Heart right ventricle (tissue), 16 donors: ENCODE measurements at regions not wholly inside any gene's neighbourhood (a gene's known extent, or its start where the extent isn't known, plus 50 kb on each side); places are given as distances from the start of the nearest gene placed in this dataset.
A peak's percentile ranks its signal among the peaks of the same experiment; 100 is the strongest.

Experiments
- ATAC-seq, 8 donors: fragments of 200-7000 bp; cut with Tn5 transposase; one replicate each; pipeline ENCODE4 v1.9.1; 2020; ENCODE audit warnings: mild to moderate bottlenecking in 8 of 8, moderate library complexity in 8 of 8, moderate number of reproducible peaks in 1 of 8
- DNase-seq, 2 donors: peaks; one replicate each; pipeline ENCODE4 v3.0.0-alpha.2; 2020
- H3K27ac ChIP-seq, 10 donors: fragments of 200-600 bp; sonication (generic) in 2 of 10; one replicate each; pipeline versions ENCODE4 v1.5.0 to v1.8.0; 2020 to 2022; ENCODE audit warnings: mild to moderate bottlenecking in 3 of 10
- H3K27me3 ChIP-seq, 7 donors: fragments of 200-600 bp; one replicate each; pipeline ENCODE4 v1.8.0; 2021 to 2022; ENCODE audit warnings: mild to moderate bottlenecking in 2 of 7
- H3K36me3 ChIP-seq, 9 donors: fragments of 200-600 bp; sonication (generic) in 1 of 9; one replicate each; pipeline versions ENCODE4 v1.5.0 to v1.8.0; 2020 to 2022; ENCODE audit warnings: mild to moderate bottlenecking in 2 of 9
- H3K4me1 ChIP-seq, 9 donors: fragments of 200-600 bp; sonication (generic) in 1 of 9; one replicate each; pipeline versions ENCODE4 v1.5.0 to v1.8.0; 2020 to 2022; ENCODE audit warnings: mild to moderate bottlenecking in 4 of 9
- H3K4me3 ChIP-seq, 10 donors: fragments of 200-600 bp; sonication (generic) in 2 of 10; one replicate each; pipeline versions ENCODE4 v1.5.0 to v1.8.0; 2020 to 2022; ENCODE audit warnings: mild to moderate bottlenecking in 7 of 10, moderate library complexity in 2 of 10
- H3K9me3 ChIP-seq, 11 donors: fragments of 200-600 bp in 10 of 11; sonication (generic) in 2 of 11; one replicate each; pipeline versions ENCODE4 v1.5.0 to v1.8.0; 2013 to 2022; ENCODE audit warnings: mild to moderate bottlenecking in 2 of 11, control low read depth in 1 of 11, moderate library complexity in 1 of 11
- WGBS, 2 donors: extraction: QIAGEN DNeasy Blood & Tissue Kit; methylation state at CpG; one replicate each; pipeline ENCODE4 v1.1.7; 2013; ENCODE audit warnings: inconsistent platforms in 1 of 2; 5-methylcytosine and 5-hydroxymethylcytosine counted together
- intact Hi-C, 10 donors: fragments of 100-400 bp; cut with DNase I; formaldehyde crosslinking; loops; one replicate each; pipeline versions ENCODE4 v1.11.1 to v1.14.2; 2022
- TF ChIP-seq, protein P1 (sequence below), 9 donors: fragments of 200-600 bp; sonication (generic) in 2 of 9; IDR thresholded peaks; one replicate each; pipeline versions ENCODE4 v1.5.0 to v1.8.0; 2021 to 2022; ENCODE audit warnings: antibody characterized with exemption in 9 of 9, mild to moderate bottlenecking in 5 of 9, moderate library complexity in 1 of 9
- donor health status: Arrhythmogenic right ventricular cardiomyopathy.
- donor health status: ischemic (EF 13 %, LVEDD 7.1; RV severe dilation, severe dysfunction).
- donor health status: healthy with polysubstance abuse.
- donor health status: DM: no; HTN: yes; CAD: no.
- donor health status: DM: no; HTN: no; CAD: no.
- donor health status: ischemic (EF 25% LVEDD 6.9; RV normal size, moderate dysfunction).
- donor health status: ischemic (EF 25% LVEDD 5.7; RV mildly dilated, moderate dysfunction).
- donor health status: healthy.
- donor health status: DM: yes; HTN: yes; CAD: no.
- donor health status: Ischemic cardiomyopathy.
- donor health status: ischemic (EF 35%, LVEDD 5.7; RV mildly dilated, moderate dysfunction).
- donor health status: nonischemic (EF 11% LVEDD 7.7; RV severe dilation, severe dysfunction).
- donor health status: DM: yes; HTN: yes; CAD: no.
- donor health status: PGD.
- donor health status: ischemic (EF 29% LVEDD 5.4; RV normal size, mild dysfunction).
- donor health status: nonischemic (EF 23%, LVEDD 6.1; RV moderate dilation, normal function).

- Histone ChIP-seq H3K27ac (no peak overlapping the region), H3K4me3 (no peak overlapping the region), H3K27me3 (no peaks in the 10 kb centered on the region), H3K4me1 (no peaks in the 10 kb centered on the region), H3K36me3 (no peaks in the 10 kb centered on the region), H3K9me3 (no peaks in the 10 kb centered on the region)
- DNase-seq (no peak), ATAC-seq (no peak)
- intact Hi-C loops: no loop called here
- TF ChIP-seq, protein P1, sequence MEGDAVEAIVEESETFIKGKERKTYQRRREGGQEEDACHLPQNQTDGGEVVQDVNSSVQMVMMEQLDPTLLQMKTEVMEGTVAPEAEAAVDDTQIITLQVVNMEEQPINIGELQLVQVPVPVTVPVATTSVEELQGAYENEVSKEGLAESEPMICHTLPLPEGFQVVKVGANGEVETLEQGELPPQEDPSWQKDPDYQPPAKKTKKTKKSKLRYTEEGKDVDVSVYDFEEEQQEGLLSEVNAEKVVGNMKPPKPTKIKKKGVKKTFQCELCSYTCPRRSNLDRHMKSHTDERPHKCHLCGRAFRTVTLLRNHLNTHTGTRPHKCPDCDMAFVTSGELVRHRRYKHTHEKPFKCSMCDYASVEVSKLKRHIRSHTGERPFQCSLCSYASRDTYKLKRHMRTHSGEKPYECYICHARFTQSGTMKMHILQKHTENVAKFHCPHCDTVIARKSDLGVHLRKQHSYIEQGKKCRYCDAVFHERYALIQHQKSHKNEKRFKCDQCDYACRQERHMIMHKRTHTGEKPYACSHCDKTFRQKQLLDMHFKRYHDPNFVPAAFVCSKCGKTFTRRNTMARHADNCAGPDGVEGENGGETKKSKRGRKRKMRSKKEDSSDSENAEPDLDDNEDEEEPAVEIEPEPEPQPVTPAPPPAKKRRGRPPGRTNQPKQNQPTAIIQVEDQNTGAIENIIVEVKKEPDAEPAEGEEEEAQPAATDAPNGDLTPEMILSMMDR (IDR thresholded peaks at IDR 0.05): no peak
- 47 to 62% methylated on average over 1 of the region's 1 CpG for WGBS, 2 donors
Measured at GRCh38 chr3:145752576-145752975, 408.4 kb downstream of the PLOD2 start.

GRCh38 chr3:145754605-145755289 is 406.2 kb downstream of the PLOD2 start:
- Histone ChIP-seq H3K27me3 (no peaks in the 10 kb centered on the region), H3K36me3 (no peaks in the 10 kb centered on the region), H3K27ac (no peak overlapping the region), H3K4me1 (no peaks in the 10 kb centered on the region), H3K4me3 (no peak overlapping the region), H3K9me3 (no peaks in the 10 kb centered on the region)
- WGBS, 2 donors: 83 to 90% methylated on average over 3 of the region's 3 CpGs
- DNase-seq (no peak), ATAC-seq (no peak)
- intact Hi-C loops: no loop called here
- TF ChIP-seq, protein P1 (IDR thresholded peaks at IDR 0.05): no peak

GRCh38 chr3:145760036-145760435 is 400.9 kb downstream of the PLOD2 start:
- TF ChIP-seq, protein P1 (IDR thresholded peaks at IDR 0.05): no peak
- no peaks in the 10 kb centered on the region for H3K4me1 ChIP-seq
- no peaks in the 10 kb centered on the region for H3K9me3 ChIP-seq
- no peak overlapping the region for H3K4me3 ChIP-seq
- DNase-seq (no peak), ATAC-seq (no peak)
- H3K36me3 ChIP-seq: no peaks in the 10 kb centered on the region
- H3K27me3 ChIP-seq: no peaks in the 10 kb centered on the region
- WGBS, 2 donors: 72 to 83% methylated on average over 1 of the region's 1 CpG
- no peak overlapping the region for H3K27ac ChIP-seq
- intact Hi-C loops: no loop called here

GRCh38 chr3:145767909-145768308 is 393.1 kb downstream of the PLOD2 start:
- H3K36me3 ChIP-seq: no peaks in the 10 kb centered on the region
- no peaks in the 10 kb centered on the region for H3K27me3 ChIP-seq
- DNase-seq (no peak), ATAC-seq (no peak)
- H3K4me1 ChIP-seq: no peaks in the 10 kb centered on the region
- WGBS, 2 donors: 0 to 2% methylated on average over 1 of the region's 1 CpG
- no peak overlapping the region for H3K4me3 ChIP-seq
- H3K9me3 ChIP-seq: peaks cover 0 to 4% (median 0%) of the 10 kb centered on the region in 11 donors
- H3K27ac ChIP-seq: no peak overlapping the region
- TF ChIP-seq, protein P1 (IDR thresholded peaks at IDR 0.05): peak in 6 of 9 donors; percentile 21 to 53 (median 35)
- intact Hi-C loops: no loop called here
